RWPE2 (cell line): ENCODE measurements at regions not wholly inside any gene's neighbourhood (a gene's known extent, or its start where the extent isn't known, plus 50 kb on each side); places are given as distances from the start of the nearest gene placed in this dataset.

Source experiments
- ATAC-seq: fragments of 200-7000 bp; cut with Tn5 transposase; 3 replicates; pipeline ENCODE4 v1.9.1; 2021; ENCODE audit warnings: low read depth
- DNase-seq: peaks from one replicate; pipeline ENCODE4 v3.0.0-alpha.2; 2020; ENCODE audit warnings: low spot score
- H3K27ac ChIP-seq: fragments of 450-650 bp; 2 replicates; pipeline ENCODE4 v1.5.1; 2017; ENCODE audit warnings: mild to moderate bottlenecking; ENCODE audit not compliant: poor library complexity, severe bottlenecking
- H3K27me3 ChIP-seq: fragments of 250-450 bp; sonication (Bioruptor Pico); 2 replicates; pipeline ENCODE4 v1.5.1; 2021; ENCODE audit warnings: mild to moderate bottlenecking, moderate library complexity; ENCODE audit not compliant: insufficient read depth, poor library complexity, severe bottlenecking
- H3K36me3 ChIP-seq: fragments of 250-450 bp; sonication (Bioruptor Pico); 2 replicates; pipeline ENCODE4 v1.5.1; 2020; ENCODE audit warnings: low read depth, mild to moderate bottlenecking, moderate library complexity
- H3K4me1 ChIP-seq: fragments of 250-450 bp; sonication (Bioruptor Pico); 2 replicates; pipeline ENCODE4 v1.5.1; 2021; ENCODE audit warnings: mild to moderate bottlenecking, moderate library complexity; ENCODE audit not compliant: insufficient read depth, poor library complexity, severe bottlenecking
- H3K4me3 ChIP-seq: fragments of 250-450 bp; sonication (Bioruptor Pico); 2 replicates; pipeline ENCODE4 v1.5.1; 2021; ENCODE audit warnings: mild to moderate bottlenecking, moderate library complexity; ENCODE audit not compliant: severe bottlenecking
- H3K9me3 ChIP-seq: fragments of 250-450 bp; sonication (Bioruptor Pico); 2 replicates; pipeline ENCODE4 v1.5.1; 2021; ENCODE audit warnings: mild to moderate bottlenecking, moderate library complexity; ENCODE audit not compliant: severe bottlenecking
- CTCF ChIP-seq: fragments of 450-650 bp; IDR thresholded peaks from one replicate; pipeline ENCODE4 v1.5.1; 2017; ENCODE audit warnings: mild to moderate bottlenecking, moderate library complexity; ENCODE audit not compliant: poor library complexity, severe bottlenecking

DNA sequence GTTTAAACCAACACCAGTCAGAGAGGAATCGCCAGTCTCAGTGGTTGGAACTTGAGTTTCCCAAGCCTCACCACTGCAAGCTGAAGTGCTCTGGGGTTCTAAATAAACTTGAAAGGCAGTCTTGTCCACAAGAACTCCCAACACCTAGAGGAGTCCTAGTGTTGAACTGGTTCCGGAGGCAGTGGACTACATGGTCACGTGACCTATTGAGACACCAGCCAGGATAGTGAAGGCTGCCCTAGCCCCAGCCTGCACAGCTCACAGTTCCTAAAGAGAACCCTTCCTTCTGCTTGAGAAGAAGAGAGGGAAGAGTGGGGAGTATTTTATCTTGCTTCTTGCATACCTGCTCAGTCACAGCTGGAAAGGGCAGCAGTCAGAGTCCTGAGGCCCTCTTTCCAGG is 1012.7 kb upstream of the ADGRL3 start:
- H3K36me3 ChIP-seq: no peaks in the 10 kb centered on the region
- no peaks in the 10 kb centered on the region for H3K4me1 ChIP-seq
- no peaks in the 10 kb centered on the region for H3K9me3 ChIP-seq
- no peak for DNase-seq
- no peak overlapping the region for H3K4me3 ChIP-seq
- TF ChIP-seq CTCF: no peak
- no peak overlapping the region for H3K27ac ChIP-seq
- no peak for ATAC-seq
- no peaks in the 10 kb centered on the region for H3K27me3 ChIP-seq

- Histone ChIP-seq H3K4me1 (no peaks in the 10 kb centered on the region), H3K9me3 (no peaks in the 10 kb centered on the region), H3K36me3 (no peaks in the 10 kb centered on the region), H3K27ac (no peak overlapping the region), H3K27me3 (no peaks in the 10 kb centered on the region), H3K4me3 (no peak overlapping the region)
- TF ChIP-seq CTCF: no peak
- DNase-seq (no peak), ATAC-seq (no peak)
Measured at GRCh38 chr4:60189286-60189685, 1010.8 kb upstream of the ADGRL3 start.

- Histone ChIP-seq H3K27me3 (no peaks in the 10 kb centered on the region), H3K36me3 (no peaks in the 10 kb centered on the region), H3K4me1 (no peaks in the 10 kb centered on the region), H3K9me3 (no peaks in the 10 kb centered on the region), H3K27ac (no peak overlapping the region), H3K4me3 (no peak overlapping the region)
- no peak for ATAC-seq
- DNase-seq: no peak
- no peak for TF ChIP-seq CTCF
Measured at GRCh38 chr4:60194214-60194613, 1005.9 kb upstream of the ADGRL3 start.

- H3K4me1 ChIP-seq: no peaks in the 10 kb centered on the region
Measured at GRCh38 chr4:60195256-60195655, 1004.9 kb upstream of the ADGRL3 start.

More at GRCh38 chr4:60195256-60195655, 1004.9 kb upstream of the ADGRL3 start:
- no peak for DNase-seq
- H3K36me3 ChIP-seq: no peaks in the 10 kb centered on the region
- H3K27me3 ChIP-seq: no peaks in the 10 kb centered on the region
- H3K27ac ChIP-seq: no peak overlapping the region
- ATAC-seq: no peak
- no peak for TF ChIP-seq CTCF
- H3K4me3 ChIP-seq: no peak overlapping the region
- no peaks in the 10 kb centered on the region for H3K9me3 ChIP-seq
